22Rv1 (cell line): ENCODE measurements at regions not wholly inside any gene's neighbourhood (a gene's known extent, or its start where the extent isn't known, plus 50 kb on each side); places are given as distances from the start of the nearest gene placed in this dataset.

Experiments used
- CTCF ChIP-seq: fragments of 450-650 bp; IDR thresholded peaks from 2 replicates; pipeline ENCODE4 v1.5.1; 2017; ENCODE audit warnings: mild to moderate bottlenecking
- ZFX ChIP-seq: fragments of 450-650 bp; IDR thresholded peaks from 2 replicates; pipeline ENCODE4 v1.6.1; 2017; ENCODE audit warnings: antibody characterized with exemption, borderline replicate concordance

GRCh38 chr3:159679900-159680299 is 308.7 kb upstream of the IL12A start:
- TF ChIP-seq ZFX (no peak), CTCF (no peak)
